Endometrium (tissue), 2 donors: ENCODE measurements at regions not wholly inside any gene's neighbourhood (a gene's known extent, or its start where the extent isn't known, plus 50 kb on each side); places are given as distances from the start of the nearest gene placed in this dataset.

ENCODE experiments used
- FAIRE-seq: peaks from 2 replicates; lab custom pipeline; 2012; peaks lifted over from hg19 to GRCh38; lab: Jason Lieb, UNC
- donor health status: control.
- donor health status: control.

DNA sequence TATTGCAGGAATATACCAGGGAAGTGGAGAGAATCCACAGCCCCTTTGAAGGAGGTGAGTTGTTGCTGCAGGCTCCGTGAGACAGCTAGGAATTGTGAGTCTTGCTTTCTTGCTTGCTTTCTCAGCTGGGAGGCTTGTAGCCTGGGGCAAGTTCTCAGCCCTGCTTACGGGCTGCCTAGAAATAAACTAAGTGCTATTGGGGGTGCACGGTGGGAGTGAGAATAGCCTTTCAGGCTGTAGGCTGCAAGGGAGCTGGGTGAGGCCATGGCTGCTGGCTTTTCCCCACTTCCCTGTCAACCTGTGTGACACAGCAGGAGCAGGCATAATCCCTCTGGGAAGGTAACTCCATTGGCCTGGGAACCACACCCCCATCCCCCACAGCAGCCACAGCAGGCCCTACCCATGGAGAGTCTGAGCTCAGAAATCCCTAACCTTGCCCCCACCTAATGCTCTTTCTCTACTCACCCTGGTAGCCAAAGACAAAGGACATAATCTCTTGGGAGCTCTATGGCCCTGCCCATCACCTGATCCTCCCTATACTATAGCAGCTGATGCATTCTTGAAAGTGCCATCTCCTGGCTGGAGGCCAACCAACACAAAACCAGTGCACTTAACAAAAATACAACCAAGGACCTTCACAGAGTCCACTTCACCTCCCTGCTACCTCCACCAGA is 113.0 kb downstream of the MMRN1 start:
- no peak for FAIRE-seq

DNA sequence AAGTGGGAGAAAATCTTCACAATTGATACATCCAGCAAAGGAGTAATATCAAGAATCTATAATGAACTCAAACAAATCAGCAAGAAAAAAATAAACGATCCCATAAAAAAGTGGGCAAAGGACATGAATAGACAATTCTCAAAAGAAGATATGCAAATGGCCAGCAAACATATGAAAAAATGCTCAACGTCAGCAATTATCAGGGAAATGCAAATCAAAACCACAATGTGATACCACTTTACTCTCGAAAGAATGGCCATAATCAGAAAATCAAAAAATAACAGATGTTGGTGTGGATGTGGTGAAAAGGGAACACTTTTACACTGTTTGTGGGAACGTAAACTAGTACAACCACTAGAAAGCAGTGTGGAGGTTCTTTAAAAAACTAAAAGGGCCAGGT is 114.3 kb upstream of the CCSER1 start:
- no peak for FAIRE-seq

DNA sequence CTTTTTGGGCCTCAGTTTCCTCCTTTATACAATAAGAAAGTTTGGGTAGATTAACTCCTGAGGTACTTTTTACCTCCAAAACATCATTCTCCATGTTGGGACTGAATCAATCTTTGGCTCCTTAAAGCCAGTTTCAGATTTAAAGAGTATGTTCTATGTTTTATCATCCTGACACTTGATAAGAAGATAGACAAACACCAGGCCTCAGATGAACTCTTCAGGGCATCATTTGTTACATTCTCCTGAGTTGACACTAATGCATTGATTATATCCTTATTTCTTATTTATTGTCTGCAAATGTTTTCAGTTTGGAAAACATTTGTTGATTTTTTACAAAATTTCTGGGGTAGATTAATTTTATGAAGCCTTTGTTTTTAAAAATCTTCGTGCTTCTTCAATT is 102.7 kb upstream of the CCSER1 start:
- no peak for FAIRE-seq

DNA sequence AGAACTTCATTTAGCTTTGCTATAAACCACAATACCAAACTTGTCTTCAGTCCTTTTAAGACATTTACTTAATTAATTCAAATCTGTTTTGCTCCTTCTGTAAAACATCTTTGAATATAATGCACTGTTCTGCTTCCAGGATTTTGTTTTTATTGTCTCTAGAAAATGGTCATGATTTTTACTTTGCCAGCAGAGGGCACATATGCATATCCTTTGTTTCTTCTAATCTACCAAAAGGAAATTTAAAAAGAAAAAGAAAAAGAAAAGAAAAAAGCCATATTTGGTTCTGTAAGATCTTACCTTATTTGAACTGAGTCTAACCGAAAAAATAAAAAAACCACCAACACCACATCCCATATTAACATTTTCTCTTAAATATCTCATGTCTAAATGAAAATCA is 101.9 kb upstream of the CCSER1 start:
- FAIRE-seq: peak; percentile 69

DNA sequence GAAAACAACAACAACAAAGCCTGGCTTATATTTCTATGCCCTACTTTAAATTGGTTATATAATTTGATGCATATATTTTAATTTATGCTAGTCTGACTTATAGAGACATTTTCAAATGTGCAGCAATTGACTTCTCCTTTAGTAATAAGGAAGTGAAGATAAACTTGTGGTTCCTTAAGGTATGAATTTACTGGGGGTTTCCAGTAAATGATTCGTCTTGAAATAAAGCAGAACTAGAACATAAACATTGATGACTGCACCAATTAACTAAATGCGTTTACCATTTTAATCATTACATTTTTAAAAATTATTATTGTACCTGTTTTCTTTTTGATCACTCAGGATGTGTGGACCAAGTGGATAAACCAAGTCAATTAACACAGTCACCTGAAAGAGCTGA is 99.6 kb upstream of the CCSER1 start:
- FAIRE-seq: no peak

DNA sequence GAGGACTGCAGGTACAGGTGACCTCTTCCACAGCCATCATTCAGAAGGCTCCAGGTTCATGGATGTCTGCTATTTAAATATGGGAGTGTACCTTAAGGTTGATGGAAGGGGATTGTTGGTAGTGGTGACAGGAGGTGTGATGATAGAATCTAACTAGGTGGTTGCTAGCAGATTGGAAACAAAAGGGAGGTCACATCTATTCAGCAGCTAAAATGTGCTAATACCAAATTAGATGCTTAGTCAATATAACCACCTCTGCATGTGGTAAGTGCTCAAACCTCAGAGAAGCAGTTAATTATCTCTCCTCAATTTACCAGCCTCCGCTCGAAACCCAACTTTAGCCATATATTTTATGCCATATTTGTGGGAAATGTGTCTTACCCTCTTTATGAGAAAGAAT is 98.7 kb upstream of the CCSER1 start:
- no peak for FAIRE-seq

DNA sequence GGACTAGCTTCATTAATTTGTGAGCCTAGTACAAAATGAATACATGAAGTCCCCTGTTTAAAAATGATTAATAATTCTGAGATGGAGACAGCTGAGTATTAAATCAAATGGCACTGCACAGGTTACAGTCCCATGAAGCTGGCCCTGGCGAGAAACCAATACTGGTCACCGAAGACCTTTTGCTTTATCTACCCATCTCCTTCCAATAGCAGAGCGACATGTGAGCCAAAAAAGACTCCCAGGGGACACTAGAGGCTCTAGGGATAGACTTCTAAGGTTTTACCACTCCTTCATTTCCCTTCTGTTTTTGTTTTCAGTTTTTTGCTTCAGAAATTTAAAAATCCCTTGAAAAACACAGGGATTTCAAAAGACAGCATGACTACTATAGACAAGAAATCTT is 97.0 kb upstream of the CCSER1 start:
- no peak for FAIRE-seq

DNA sequence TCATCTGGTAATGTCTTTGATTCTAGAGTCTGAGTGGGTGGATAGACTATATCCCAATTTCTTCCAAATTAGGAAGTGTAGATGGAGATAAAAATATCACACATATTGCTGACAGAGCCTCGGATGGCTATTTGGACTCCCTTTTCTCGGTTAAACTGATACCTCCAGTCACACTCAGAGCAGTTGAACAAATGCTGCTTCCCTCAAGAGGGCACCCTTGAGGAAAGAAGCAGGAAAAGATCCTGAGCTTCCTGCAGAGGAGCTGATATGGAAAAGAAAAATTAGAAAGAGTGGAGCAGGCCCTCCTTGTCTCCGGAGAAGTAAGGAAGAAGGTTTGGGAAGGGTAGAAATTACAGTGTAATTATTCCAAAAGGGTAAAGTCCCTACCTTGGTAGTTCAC is 96.2 kb upstream of the CCSER1 start:
- no peak for FAIRE-seq

DNA sequence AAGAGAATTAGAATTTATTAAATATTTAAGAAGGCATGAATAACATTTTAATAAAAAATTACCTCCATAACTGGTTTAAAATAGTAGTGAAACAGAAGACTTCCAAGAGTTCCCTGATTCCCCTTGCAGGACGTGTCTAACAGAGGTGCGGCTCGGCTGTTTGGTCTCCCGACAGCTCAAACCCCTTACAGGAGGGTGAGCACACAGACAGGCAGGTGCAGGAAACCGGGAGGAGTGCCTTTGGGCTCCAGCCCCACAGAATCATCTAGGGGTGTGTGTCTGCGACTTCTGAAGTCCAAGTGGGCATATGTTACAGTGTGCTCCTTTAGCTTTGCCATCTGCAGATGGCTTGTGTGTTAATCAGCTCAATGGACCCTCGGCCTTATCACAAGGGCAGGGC is 88.1 kb upstream of the CCSER1 start:
- no peak for FAIRE-seq

DNA sequence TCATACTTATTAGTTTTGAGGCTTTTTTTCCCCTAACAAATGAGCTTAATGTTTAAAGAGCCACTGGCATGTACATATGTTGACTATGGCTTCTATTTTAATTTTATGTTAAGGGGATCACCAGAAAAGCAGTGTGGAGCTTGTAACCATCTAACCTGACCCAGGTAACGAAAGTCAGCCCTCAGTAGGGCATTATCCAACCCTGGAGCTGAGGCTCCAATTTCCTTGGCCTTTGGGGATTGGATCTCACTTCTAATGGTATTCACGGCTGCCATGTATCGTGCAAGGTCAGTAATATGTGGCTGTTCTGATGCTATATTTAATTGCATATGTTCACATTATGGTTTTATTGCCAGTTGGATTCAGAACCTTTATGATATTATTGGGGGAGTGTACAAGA is 75.2 kb upstream of the CCSER1 start:
- FAIRE-seq: no peak

DNA sequence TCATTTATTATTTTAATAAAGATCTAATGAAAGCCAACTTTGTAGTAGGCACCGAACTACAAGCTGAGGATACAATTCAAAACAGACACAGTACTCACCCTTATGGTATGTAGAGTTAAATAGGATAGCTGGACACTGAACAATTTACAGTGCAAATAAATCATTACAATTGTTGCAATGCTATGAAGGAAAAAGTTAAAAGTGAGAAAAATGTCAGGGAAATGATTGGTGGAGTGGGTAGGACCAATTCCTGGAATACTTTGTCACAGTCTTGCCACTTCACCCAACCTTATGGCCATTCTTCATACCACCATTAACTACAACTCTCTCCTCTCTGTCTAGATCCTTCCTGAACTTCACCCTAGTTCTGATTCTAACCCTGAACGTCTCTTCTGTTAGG is 70.1 kb upstream of the CCSER1 start:
- FAIRE-seq: no peak

DNA sequence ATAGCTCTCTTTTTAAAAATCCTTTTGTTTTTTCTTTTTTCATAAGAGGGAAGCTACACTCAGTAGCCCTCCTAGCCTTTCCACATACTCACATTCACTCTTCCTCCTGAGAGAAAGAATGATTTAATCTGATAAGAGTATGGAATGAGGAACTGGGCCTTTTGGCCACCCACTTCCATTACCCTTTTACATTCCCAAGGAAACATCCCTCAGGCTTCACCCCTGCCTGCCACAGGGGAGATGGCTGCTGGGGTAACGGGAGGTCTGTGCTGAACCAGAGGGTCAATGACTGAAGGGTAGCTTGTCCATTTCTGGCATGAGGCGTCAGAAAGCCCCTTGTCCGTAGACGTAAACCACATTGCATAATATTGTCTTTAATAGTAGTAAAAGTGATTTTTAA is 67.2 kb upstream of the CCSER1 start:
- FAIRE-seq: no peak

DNA sequence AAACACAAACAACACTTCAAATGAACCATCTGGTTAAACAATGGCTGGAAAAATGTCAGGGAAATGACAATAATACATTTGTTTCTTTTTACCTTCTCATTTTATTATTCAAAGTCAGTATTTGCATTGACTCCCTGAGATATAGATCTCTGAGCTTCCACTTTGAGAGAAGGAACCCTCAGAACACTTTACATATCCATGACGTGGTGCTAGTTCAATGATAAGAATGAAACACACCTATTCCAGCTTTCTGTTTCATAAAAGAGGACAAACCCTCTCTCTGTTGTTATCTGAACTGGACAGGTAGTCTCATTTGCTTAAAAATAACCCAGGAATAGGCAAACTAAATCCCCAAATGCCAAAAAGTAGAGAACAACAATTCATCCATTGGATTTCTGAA is 65.3 kb upstream of the CCSER1 start:
- FAIRE-seq: peak; percentile 62

DNA sequence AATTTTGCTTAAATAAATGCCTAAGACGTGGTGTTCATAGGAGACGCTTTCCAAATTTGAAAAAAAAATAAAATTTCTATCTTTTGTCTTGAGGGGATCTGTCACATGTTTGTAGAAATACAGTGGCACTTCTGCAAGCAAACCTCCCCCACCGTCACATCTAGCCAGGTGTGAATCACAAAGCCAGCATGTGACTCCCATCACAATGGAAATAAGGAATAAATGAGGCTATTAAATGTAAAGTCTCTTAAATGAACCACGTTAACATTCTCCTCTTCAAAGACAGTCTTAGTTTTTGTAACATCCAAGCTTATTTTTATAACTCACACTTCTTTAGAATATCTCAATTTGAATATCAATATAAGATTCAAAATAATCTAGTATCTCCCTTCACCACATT is 63.0 kb upstream of the CCSER1 start:
- FAIRE-seq: no peak

DNA sequence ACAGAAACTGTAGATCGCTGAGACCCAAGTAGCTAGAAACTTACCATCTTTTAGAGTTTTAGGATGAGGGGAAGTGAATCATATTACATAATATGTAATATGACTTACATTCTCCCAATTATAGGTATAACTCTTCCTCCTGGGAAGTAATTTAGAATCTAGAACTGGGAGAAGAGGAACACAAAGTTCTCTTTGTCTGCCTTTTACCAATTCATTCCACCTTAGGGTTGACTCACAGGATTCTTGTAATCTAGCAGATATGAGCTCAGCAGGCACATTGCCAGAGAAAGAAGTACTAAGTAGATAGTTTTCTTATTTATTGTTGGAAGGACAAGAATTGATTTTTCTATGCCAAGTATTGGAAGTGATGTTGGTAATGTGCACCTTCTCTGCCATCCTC is 58.0 kb upstream of the CCSER1 start:
- no peak for FAIRE-seq

DNA sequence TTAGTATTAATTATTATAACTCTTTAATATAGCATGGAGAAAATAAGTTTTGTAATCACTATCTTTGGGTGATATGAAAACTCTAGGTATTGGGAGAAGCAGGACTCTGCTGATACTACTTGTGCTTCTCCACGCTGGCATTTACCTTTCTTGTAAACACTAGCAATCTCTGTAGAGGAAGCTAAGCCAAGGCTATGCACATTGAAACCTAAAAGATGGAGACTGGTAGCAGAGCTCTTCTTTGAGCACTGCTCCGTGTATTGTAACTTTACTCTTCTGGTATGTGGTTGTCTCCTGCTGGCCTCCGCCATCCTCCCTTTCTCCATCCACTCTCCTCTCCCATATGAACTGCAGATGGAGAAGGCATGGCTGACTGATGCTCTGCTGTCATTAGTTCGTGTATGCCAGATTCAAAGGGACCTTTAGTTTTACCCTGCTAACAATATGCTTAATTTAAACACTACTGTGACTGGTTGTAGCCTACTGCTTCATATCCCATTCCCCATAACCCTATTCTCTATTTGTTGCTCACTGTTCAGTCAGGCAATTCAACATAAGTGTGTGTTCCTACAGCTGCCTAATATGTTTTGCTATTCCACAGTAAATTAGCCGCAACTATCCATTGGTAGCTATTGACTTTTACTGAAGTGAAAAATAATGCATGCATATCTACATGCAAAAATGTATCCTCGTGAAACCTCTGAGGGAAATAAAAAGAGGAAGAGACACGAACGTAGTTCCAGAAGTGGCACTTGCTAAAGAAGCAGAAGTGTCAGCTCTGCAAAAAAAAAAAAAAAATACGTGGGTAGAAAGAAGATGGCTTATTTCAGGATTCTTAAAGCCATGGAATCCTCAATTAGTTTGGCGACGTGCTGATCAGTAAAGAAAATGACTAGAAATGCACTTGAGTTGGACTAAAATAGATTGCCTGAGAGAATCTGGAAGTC is 55.6 kb upstream of the CCSER1 start:
- FAIRE-seq: no peak

DNA sequence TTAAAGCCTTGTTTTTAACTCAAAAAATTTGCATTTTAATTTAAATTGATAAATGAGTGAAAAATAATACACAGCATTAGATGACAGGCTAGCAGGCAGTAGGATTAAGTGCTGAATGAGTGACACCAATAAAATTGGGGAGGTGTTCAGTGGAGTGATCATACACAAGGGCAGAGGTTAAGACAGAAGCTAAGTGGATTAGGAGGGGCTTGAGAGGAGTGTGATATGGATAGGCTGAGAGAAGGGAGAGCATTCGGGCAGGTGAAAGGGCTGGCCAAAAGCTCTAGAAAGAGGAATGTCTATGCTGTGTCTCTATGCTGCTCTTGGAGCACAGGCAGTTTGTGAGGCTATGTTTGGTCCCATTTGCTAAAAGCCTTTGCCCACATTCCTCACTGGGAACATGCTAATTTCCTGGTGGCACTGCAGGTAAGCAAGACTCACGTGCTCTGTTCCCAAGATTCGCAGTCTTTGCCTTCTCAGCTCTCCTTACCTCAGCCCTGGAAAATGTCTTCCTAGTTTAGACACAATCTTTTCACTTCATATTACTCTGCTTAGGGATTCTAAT is 52.8 kb upstream of the CCSER1 start:
- FAIRE-seq: no peak
